Astrocyte of the cerebellum (primary cell): ENCODE measurements at regions not wholly inside any gene's neighbourhood (a gene's known extent, or its start where the extent isn't known, plus 50 kb on each side); places are given as distances from the start of the nearest gene placed in this dataset.

Source experiments
- DNase-seq: peaks from one replicate; pipeline ENCODE4 v3.0.0-alpha.2; 2011; ENCODE audit warnings: low read depth
- H3K4me3 ChIP-seq: 2 replicates; pipeline ENCODE4 v1.5.1; 2011; ENCODE audit warnings: mild to moderate bottlenecking, low read depth, low read length, moderate library complexity
- in situ Hi-C: cut with HindIII; loops from 2 replicates; pipeline ENCODE4 v1.10.0; 2017; ENCODE audit warnings: low sequenced_read_pairs
- TF ChIP-seq, protein P1 (sequence below): IDR thresholded peaks from 2 replicates; pipeline ENCODE4 v1.5.1; 2012; ENCODE audit warnings: low read length, low read depth, moderate library complexity, mild to moderate bottlenecking; ENCODE audit errors: missing control alignments

DNA sequence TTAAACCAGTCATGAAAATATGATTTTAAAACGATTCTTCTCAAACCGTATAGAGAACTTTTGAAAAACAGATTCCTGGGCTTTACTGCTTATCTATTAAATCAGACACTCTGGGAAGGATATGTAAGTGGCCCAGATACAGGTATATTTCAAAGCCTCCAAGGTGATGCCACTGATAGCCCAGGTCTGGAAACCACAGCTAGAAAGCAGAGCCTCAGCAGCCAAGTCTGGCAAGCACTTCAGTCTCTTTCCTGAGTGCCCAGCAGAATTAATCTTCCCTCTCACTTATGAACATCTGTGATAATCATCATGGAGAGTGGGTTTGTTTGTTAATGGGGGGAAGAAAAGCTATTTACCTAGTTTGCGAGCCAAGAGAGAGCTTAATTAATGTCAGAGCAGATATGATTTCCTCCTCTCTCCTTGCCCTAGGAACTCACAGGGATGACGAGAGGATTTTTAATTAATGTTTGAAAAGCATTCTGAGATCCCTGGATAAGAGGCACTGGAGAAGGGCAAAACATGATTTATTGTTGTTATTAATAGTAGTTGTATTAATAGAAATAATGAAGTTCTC is 368.4 kb downstream of the TLE1 start:
- in situ Hi-C loops: no loop called here
- H3K4me3 ChIP-seq: no peak overlapping the region
- DNase-seq: no peak
- TF ChIP-seq, protein P1, sequence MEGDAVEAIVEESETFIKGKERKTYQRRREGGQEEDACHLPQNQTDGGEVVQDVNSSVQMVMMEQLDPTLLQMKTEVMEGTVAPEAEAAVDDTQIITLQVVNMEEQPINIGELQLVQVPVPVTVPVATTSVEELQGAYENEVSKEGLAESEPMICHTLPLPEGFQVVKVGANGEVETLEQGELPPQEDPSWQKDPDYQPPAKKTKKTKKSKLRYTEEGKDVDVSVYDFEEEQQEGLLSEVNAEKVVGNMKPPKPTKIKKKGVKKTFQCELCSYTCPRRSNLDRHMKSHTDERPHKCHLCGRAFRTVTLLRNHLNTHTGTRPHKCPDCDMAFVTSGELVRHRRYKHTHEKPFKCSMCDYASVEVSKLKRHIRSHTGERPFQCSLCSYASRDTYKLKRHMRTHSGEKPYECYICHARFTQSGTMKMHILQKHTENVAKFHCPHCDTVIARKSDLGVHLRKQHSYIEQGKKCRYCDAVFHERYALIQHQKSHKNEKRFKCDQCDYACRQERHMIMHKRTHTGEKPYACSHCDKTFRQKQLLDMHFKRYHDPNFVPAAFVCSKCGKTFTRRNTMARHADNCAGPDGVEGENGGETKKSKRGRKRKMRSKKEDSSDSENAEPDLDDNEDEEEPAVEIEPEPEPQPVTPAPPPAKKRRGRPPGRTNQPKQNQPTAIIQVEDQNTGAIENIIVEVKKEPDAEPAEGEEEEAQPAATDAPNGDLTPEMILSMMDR: no peak

DNA sequence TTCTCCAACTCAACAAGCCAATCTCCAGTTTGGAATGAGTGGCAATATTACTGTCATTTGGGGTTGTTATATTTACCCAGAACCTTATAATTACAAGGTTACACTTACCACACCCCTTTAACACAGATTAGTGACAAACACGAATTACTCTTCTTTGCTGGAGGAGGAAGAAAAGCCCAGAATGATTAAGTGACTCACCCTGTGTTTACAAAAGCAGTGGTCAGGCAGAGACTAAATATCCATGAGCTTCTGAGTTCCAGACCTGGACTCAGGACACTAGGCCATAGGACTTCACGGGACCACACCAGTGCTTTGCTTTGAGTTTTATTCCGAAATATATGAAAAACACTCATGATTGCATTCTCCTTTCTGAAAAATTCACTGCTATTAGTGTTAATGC is 370.8 kb downstream of the TLE1 start:
- TF ChIP-seq, protein P1: no peak
- in situ Hi-C loops: no loop called here
- DNase-seq: peak; percentile 23
- H3K4me3 ChIP-seq: no peak overlapping the region

DNA sequence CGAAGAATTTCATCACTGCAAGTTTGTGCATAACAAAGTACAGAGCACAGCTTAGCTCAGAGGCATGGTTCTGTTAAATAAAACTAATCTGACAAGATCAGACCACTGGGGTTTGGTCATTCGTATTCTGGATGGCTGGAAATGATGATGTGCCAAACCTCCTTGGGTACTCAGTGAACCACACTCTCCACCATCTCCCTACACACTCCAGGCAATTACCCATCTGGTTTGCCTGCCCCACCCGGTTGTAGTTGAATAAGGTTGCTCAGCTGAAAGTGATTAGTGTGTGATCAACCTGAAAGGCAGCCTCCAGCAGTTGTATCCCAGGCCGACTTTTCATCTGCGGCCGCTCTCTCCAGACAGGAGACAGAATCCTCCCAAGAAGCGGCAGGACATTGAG is 371.4 kb downstream of the TLE1 start:
- DNase-seq: peak; percentile 36
- in situ Hi-C loops: no loop called here
- no peak overlapping the region for H3K4me3 ChIP-seq
- TF ChIP-seq, protein P1: no peak

DNA sequence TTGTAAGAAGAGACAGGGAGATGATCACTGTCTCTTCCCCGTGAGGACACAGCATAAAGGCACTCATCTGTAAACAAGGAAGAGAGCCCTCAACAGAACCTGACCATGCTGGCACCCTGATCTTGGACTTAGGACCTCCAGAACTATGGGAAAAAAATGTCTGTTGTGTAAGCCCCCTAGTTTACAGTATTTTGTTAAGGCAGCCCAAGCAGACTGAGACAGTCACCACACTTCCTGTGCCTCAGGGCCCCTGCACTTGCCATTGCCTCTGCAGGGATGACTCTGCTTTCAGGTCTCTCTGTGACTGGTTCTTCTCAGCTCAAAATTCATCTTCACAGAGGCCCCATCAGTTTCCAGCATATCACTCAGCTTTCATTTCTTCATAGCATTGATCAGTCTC is 372.1 kb downstream of the TLE1 start:
- TF ChIP-seq, protein P1: no peak
- DNase-seq: no peak
- no peak overlapping the region for H3K4me3 ChIP-seq
- in situ Hi-C loops: no loop called here

DNA sequence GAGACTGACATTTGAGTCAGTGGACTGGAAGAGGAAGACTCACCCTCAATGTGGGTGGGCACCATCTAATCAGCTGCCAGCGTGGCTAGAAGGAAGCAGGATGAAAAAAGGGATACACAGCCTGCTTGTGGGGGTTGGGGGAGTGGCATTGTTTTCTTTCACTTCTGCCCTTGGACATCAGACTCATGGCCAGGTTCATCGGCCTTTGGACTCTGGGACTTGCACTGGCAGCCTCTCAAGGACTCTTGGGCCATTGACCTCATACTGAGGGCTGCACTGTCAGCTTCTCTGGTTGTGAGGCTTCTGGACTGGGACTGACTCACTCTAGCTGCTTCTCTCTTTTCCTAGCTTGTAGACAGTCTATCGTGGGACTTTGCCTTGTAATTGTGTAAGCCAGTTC is 374.9 kb downstream of the TLE1 start:
- TF ChIP-seq, protein P1: no peak
- no peak overlapping the region for H3K4me3 ChIP-seq
- DNase-seq: no peak
- in situ Hi-C loops: no loop called here

DNA sequence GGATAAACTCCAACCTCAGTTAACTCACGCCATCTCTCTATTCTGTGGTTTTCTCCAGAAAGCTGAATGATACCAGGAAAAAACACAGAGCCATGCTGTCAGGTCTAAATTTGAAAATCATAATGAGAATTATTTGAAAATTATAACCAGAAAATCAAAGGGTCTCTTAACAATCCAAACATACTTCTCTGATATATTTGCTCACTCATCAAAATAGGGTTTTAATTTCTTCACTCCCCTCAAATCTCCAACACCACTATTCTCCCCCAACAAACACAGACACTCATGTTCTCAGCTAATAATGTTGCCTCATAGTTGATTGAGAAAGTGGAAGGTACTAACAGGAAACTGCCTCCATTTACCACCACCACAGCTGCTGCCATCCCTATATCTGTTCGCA is 375.5 kb downstream of the TLE1 start:
- no peak for DNase-seq
- H3K4me3 ChIP-seq: no peak overlapping the region
- in situ Hi-C loops: no loop called here
- TF ChIP-seq, protein P1: no peak
